DND-41 (cell line): ENCODE measurements at regions not wholly inside any gene's neighbourhood (a gene's known extent, or its start where the extent isn't known, plus 50 kb on each side); places are given as distances from the start of the nearest gene placed in this dataset.

ENCODE experiments used
- CTCF ChIP-seq: IDR thresholded peaks from 2 replicates; pipeline ENCODE4 v1.5.1; 2012; ENCODE audit warnings: borderline replicate concordance, low read length, moderate library complexity, mild to moderate bottlenecking; ENCODE audit not compliant: poor library complexity, severe bottlenecking; ENCODE audit errors: extremely low read depth
- EZH2 ChIP-seq: IDR thresholded peaks from 3 replicates; pipeline ENCODE4 v1.6.1; 2012; ENCODE audit warnings: borderline replicate concordance, low read depth, mild to moderate bottlenecking, moderate library complexity, low read length, inconsistent platforms; ENCODE audit not compliant: severe bottlenecking

DNA sequence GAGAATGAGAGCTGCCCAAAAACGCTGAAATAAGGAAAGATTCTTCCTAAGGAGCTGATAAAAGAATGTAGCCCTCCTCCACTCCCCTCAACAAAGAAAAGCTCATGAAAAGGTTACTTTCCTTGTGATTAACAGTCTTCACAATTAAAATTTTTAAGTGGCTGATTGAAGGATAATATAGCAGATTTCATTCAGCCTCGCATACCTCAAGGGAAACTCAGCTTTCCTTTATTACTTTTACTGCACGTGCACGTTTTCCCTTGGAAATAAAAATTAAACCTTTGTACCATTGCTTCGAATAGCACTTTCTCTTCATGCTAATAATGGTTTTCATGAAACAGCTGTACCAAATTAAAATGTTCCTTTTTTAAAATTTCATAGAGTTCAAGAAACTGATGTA, 234.0 kb upstream of the GRAMD2B start:
- TF ChIP-seq CTCF (no peak), EZH2 (no peak)
